GM12891 (cell line): ENCODE measurements at regions not wholly inside any gene's neighbourhood (a gene's known extent, or its start where the extent isn't known, plus 50 kb on each side); places are given as distances from the start of the nearest gene placed in this dataset.
"Not testable (repeated sequence)": the region's sequence is repeated elsewhere in the genome, so short reads cannot be mapped to it uniquely, and the experiment has no call there.

ENCODE experiments used
- DNase-seq: peaks from one replicate; pipeline ENCODE4 v3.0.0; 2011; ENCODE audit warnings: low spot score; ENCODE audit not compliant: insufficient read length
- FAIRE-seq: peaks from 2 replicates; lab custom pipeline; 2011; peaks lifted over from hg19 to GRCh38; lab: Jason Lieb, UNC
- PAX5 ChIP-seq: IDR thresholded peaks from 2 replicates; pipeline ENCODE4 v1.6.1; 2011; ENCODE audit warnings: low read length, moderate library complexity, mild to moderate bottlenecking; ENCODE audit not compliant: insufficient read depth, severe bottlenecking
- POLR2A ChIP-seq: IDR thresholded peaks from 2 replicates; pipeline ENCODE4 v1.6.1; 2011; ENCODE audit warnings: low read depth, low read length, control low read depth
- POLR2AphosphoS5 ChIP-seq: IDR thresholded peaks from 2 replicates; pipeline ENCODE4 v1.6.1; 2011; ENCODE audit warnings: low read depth, low read length, control low read depth
- POU2F2 ChIP-seq: IDR thresholded peaks from 2 replicates; pipeline ENCODE4 v1.6.1; 2011; ENCODE audit warnings: low read depth, mild to moderate bottlenecking, control low read depth, low read length, moderate library complexity
- SPI1 ChIP-seq: IDR thresholded peaks from 2 replicates; pipeline ENCODE4 v1.6.1; 2011; ENCODE audit warnings: low read depth, low read length, control low read depth
- TAF1 ChIP-seq: IDR thresholded peaks from 2 replicates; pipeline ENCODE4 v1.6.1; 2011; ENCODE audit warnings: low read depth, low read length, control low read depth

GRCh38 chr6:120282005-120282404 lies 932.4 kb upstream of the MAN1A1 start:
- TF ChIP-seq TAF1 (no peak), PAX5 (no peak), POLR2AphosphoS5 (no peak), SPI1 (no peak), POU2F2 (no peak)
- DNase-seq = no peak
- FAIRE-seq = no peak

- DNase-seq = no peak
- TF ChIP-seq POU2F2 = no peak
- no peak for FAIRE-seq
These were observed 930.1 kb upstream of the MAN1A1 start for GRCh38 chr6:120279466-120280167.

- no peak for FAIRE-seq
- TF ChIP-seq TAF1 (no peak), POLR2AphosphoS5 (no peak), POLR2A (no peak), POU2F2 (no peak), PAX5 (no peak), SPI1 (no peak)
These were observed 929.3 kb upstream of the MAN1A1 start for GRCh38 chr6:120278689-120279396.

GRCh38 chr6:120274547-120274946 lies 925.0 kb upstream of the MAN1A1 start:
- TF ChIP-seq POLR2AphosphoS5 = no peak
- no peak for TF ChIP-seq POLR2A
- no peak for TF ChIP-seq TAF1
- TF ChIP-seq SPI1 = peak; percentile 84
- no peak for TF ChIP-seq POU2F2
- FAIRE-seq (peak; percentile 81), DNase-seq (no peak)

More at GRCh38 chr6:120278689-120279396, 929.3 kb upstream of the MAN1A1 start:
- DNase-seq = no peak

GRCh38 chr6:120273411-120273810 lies 923.9 kb upstream of the MAN1A1 start:
- TF ChIP-seq PAX5 = no peak
- TF ChIP-seq POU2F2 = no peak
- no peak for TF ChIP-seq POLR2A
- no peak for TF ChIP-seq SPI1
- TF ChIP-seq TAF1 = no peak
- TF ChIP-seq POLR2AphosphoS5 = no peak
- FAIRE-seq (no peak), DNase-seq (no peak)

- FAIRE-seq = no peak
- no peak for DNase-seq
- TF ChIP-seq POLR2AphosphoS5 = no peak
- TF ChIP-seq PAX5 = no peak
- no peak for TF ChIP-seq POU2F2
- TF ChIP-seq SPI1 = no peak
- no peak for TF ChIP-seq TAF1
- TF ChIP-seq POLR2A = no peak
These were observed 922.5 kb upstream of the MAN1A1 start for GRCh38 chr6:120272038-120272437.

GRCh38 chr6:120268256-120268655 lies 918.7 kb upstream of the MAN1A1 start:
- not testable (repeated sequence) for DNase-seq, FAIRE-seq

GRCh38 chr6:120262354-120262753 lies 912.8 kb upstream of the MAN1A1 start:
- FAIRE-seq = no peak
- TF ChIP-seq SPI1 = no peak
- no peak for TF ChIP-seq PAX5
- TF ChIP-seq TAF1 = no peak
- TF ChIP-seq POLR2A = no peak
- no peak for TF ChIP-seq POLR2AphosphoS5
- TF ChIP-seq POU2F2 = no peak

GRCh38 chr6:120260636-120261035 lies 911.1 kb upstream of the MAN1A1 start:
- DNase-seq (no peak), FAIRE-seq (no peak)
- TF ChIP-seq POU2F2 = no peak
- TF ChIP-seq SPI1 = no peak
- TF ChIP-seq TAF1 = no peak
- TF ChIP-seq POLR2A = no peak
- no peak for TF ChIP-seq PAX5
- no peak for TF ChIP-seq POLR2AphosphoS5

More at GRCh38 chr6:120262354-120262753, 912.8 kb upstream of the MAN1A1 start:
- no peak for DNase-seq

GRCh38 chr6:120254651-120255050 lies 905.1 kb upstream of the MAN1A1 start:
- DNase-seq (no peak), FAIRE-seq (no peak)

GRCh38 chr6:120248451-120248850 lies 898.9 kb upstream of the MAN1A1 start:
- TF ChIP-seq SPI1 (no peak), PAX5 (no peak), TAF1 (no peak), POU2F2 (no peak), POLR2A (no peak), POLR2AphosphoS5 (no peak)

More at GRCh38 chr6:120254651-120255050, 905.1 kb upstream of the MAN1A1 start:
- no peak for TF ChIP-seq PAX5

More at GRCh38 chr6:120248451-120248850, 898.9 kb upstream of the MAN1A1 start:
- FAIRE-seq (no peak), DNase-seq (no peak)
